Panc1 (cell line): ENCODE measurements at regions not wholly inside any gene's neighbourhood (a gene's known extent, or its start where the extent isn't known, plus 50 kb on each side); places are given as distances from the start of the nearest gene placed in this dataset.
A peak's percentile ranks its signal among the peaks of the same experiment; 100 is the strongest.

Source experiments
- ATAC-seq: fragments of 200-7000 bp; cut with Tn5 transposase; 2 replicates; pipeline ENCODE4 v1.9.1; 2020; ENCODE audit warnings: mild to moderate bottlenecking, moderate library complexity
- BruUV-seq: library from RNA; stranded (reverse); fragments of 400-500 nt; replicated peaks from 2 replicates; lab custom pipeline; 2021; lab: Mats Ljungman, UMichigan
- CTCF ChIA-PET: fragments of 300-600 bp; sonication (Branson Sonifier 250); formaldehyde crosslinking; loops from one replicate; lab custom pipeline; 2022; ENCODE audit warnings: antibody characterized with exemption; lab: Charles Lee
- POLR2A ChIA-PET: fragments of 300-600 bp; sonication (Branson Sonifier 250); formaldehyde crosslinking; loops from one replicate; lab custom pipeline; 2022; ENCODE audit warnings: antibody characterized with exemption; lab: Charles Lee
- DNase-seq: peaks from one replicate; pipeline ENCODE4 v3.0.0-alpha.2; 2010; ENCODE audit warnings: low read depth, low spot score
- H3K27ac ChIP-seq: 2 replicates; pipeline ENCODE4 v1.5.1; 2011; ENCODE audit warnings: mild to moderate bottlenecking, low read length, inconsistent platforms
- H3K27me3 ChIP-seq: fragments of 200-500 bp; sonication (Bioruptor generic); 2 replicates; pipeline ENCODE4 v1.6.0; 2014; ENCODE audit warnings: low read length, inconsistent platforms; ENCODE audit not compliant: control insufficient read depth, insufficient read depth
- H3K36me3 ChIP-seq: fragments of 200-500 bp; sonication (Bioruptor generic); 2 replicates; pipeline ENCODE4 v1.5.1; 2014; ENCODE audit warnings: inconsistent platforms, mild to moderate bottlenecking, low read length, moderate library complexity; ENCODE audit not compliant: control insufficient read depth, insufficient read depth
- H3K4me1 ChIP-seq: 2 replicates; pipeline ENCODE4 v1.5.1; 2011; ENCODE audit warnings: inconsistent platforms, mild to moderate bottlenecking, low read length, moderate library complexity; ENCODE audit not compliant: control insufficient read depth, insufficient read depth
- H3K4me3 ChIP-seq, 2 experiments: 2 replicates each; pipeline ENCODE4 v1.5.1; 2011 to 2012; ENCODE audit warnings: low read depth in 2 of 2, low read length in 2 of 2, mild to moderate bottlenecking in 2 of 2, inconsistent platforms in 1 of 2, moderate library complexity in 1 of 2
- H3K9me3 ChIP-seq: fragments of 200-500 bp; sonication (Bioruptor generic); 2 replicates; pipeline ENCODE4 v1.5.1; 2014; ENCODE audit warnings: low read depth, mild to moderate bottlenecking, inconsistent platforms, low read length, moderate library complexity; ENCODE audit not compliant: control insufficient read depth, insufficient read depth
- CTCF ChIP-seq: fragments of 450-650 bp; IDR thresholded peaks from 2 replicates; pipeline ENCODE4 v1.5.1; 2017; ENCODE audit warnings: mild to moderate bottlenecking
- POLR2AphosphoS5 ChIP-seq: IDR thresholded peaks from 2 replicates; pipeline ENCODE4 v1.6.1; 2012; ENCODE audit warnings: mild to moderate bottlenecking, low read depth, low read length, moderate library complexity
- SIN3A ChIP-seq: IDR thresholded peaks from 2 replicates; pipeline ENCODE4 v1.6.1; 2012; ENCODE audit warnings: low read depth, mild to moderate bottlenecking, low read length, moderate library complexity, borderline replicate concordance; ENCODE audit not compliant: insufficient read depth
- TCF7L2 ChIP-seq: IDR thresholded peaks from 2 replicates; pipeline ENCODE4 v1.6.1; 2011; ENCODE audit warnings: mild to moderate bottlenecking, low read depth, low read length, inconsistent platforms
- in situ Hi-C: cut with HindIII; loops from 2 replicates; pipeline ENCODE4 v1.10.0; 2016; ENCODE audit warnings: low sequenced_read_pairs, low pct_unique_long_range_greater_than_20kb
- intact Hi-C: fragments of 100-400 bp; cut with micrococcal nuclease; formaldehyde crosslinking; loops from one replicate; pipeline ENCODE4 v1.10.0; 2022; ENCODE audit not compliant: unreplicated experiment
- TF ChIP-seq, protein P1 (sequence below), 2 experiments: IDR thresholded peaks; 2 replicates each; pipeline ENCODE4 v1.6.1; 2011 to 2012; ENCODE audit warnings: low read depth in 2 of 2, control low read depth in 1 of 2, low read length in 1 of 2, mild to moderate bottlenecking in 1 of 2, moderate library complexity in 1 of 2; ENCODE audit not compliant: insufficient read depth in 1 of 2

DNA sequence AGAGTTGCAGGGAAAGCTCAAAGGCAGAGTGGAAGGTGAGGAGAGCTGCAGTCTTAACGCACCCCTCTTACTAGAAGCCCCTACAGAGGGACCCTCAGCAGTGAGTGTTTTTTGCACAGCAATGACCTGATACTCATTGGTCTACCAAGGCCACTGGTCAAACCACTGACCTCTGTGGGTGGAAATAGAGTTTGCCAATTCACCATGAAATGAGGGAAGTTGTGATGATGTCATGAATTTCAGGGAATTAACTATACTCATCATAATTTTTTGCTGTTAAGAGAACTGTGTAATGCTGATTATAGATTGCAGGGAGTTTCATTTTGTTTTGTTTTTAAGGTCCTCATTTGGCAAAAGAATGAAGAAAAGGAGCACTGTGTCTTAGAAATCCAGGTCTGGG is 101.7 kb upstream of the SMAD3 start:
- H3K4me1 ChIP-seq, result peaks cover 5% of the 10 kb centered on the region
- in situ Hi-C loops (no loop called here), intact Hi-C loops (no loop called here)
- no peaks in the 10 kb centered on the region for H3K27me3 ChIP-seq
- no TSS peak for BruUV-seq
- POLR2A ChIA-PET, result no interaction called here
- ATAC-seq (no peak), DNase-seq (no peak)
- CTCF ChIA-PET, result no interaction called here
- H3K4me3 ChIP-seq, result no peak overlapping the region
- no peaks in the 10 kb centered on the region for H3K9me3 ChIP-seq
- TF ChIP-seq, protein P1, sequence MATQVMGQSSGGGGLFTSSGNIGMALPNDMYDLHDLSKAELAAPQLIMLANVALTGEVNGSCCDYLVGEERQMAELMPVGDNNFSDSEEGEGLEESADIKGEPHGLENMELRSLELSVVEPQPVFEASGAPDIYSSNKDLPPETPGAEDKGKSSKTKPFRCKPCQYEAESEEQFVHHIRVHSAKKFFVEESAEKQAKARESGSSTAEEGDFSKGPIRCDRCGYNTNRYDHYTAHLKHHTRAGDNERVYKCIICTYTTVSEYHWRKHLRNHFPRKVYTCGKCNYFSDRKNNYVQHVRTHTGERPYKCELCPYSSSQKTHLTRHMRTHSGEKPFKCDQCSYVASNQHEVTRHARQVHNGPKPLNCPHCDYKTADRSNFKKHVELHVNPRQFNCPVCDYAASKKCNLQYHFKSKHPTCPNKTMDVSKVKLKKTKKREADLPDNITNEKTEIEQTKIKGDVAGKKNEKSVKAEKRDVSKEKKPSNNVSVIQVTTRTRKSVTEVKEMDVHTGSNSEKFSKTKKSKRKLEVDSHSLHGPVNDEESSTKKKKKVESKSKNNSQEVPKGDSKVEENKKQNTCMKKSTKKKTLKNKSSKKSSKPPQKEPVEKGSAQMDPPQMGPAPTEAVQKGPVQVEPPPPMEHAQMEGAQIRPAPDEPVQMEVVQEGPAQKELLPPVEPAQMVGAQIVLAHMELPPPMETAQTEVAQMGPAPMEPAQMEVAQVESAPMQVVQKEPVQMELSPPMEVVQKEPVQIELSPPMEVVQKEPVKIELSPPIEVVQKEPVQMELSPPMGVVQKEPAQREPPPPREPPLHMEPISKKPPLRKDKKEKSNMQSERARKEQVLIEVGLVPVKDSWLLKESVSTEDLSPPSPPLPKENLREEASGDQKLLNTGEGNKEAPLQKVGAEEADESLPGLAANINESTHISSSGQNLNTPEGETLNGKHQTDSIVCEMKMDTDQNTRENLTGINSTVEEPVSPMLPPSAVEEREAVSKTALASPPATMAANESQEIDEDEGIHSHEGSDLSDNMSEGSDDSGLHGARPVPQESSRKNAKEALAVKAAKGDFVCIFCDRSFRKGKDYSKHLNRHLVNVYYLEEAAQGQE (IDR thresholded peaks at IDR 0.05; ENCODE audit: insufficient read depth in 1 of 2, low read depth in 2 of 2, low read length in 1 of 2), result no peak
- no peak for TF ChIP-seq TCF7L2
- TF ChIP-seq POLR2AphosphoS5, result no peak
- TF ChIP-seq SIN3A, result no peak
- TF ChIP-seq CTCF, result no peak
- H3K27ac ChIP-seq, result no peak overlapping the region
- no peaks in the 10 kb centered on the region for H3K36me3 ChIP-seq

GRCh38 chr15:66964111-66964738 is 101.2 kb upstream of the SMAD3 start:
- ChIA-PET CTCF (no interaction called here), POLR2A (no interaction called here)
- Histone ChIP-seq H3K27me3 (no peaks in the 10 kb centered on the region), H3K4me1 (peaks cover 5% of the 10 kb centered on the region), H3K4me3 (no peak overlapping the region), H3K27ac (peak overlapping the region; percentile 12; the same call in 1 of the 2 replicates), H3K36me3 (no peaks in the 10 kb centered on the region), H3K9me3 (no peaks in the 10 kb centered on the region)
- DNase-seq (no peak), ATAC-seq (no peak)
- in situ Hi-C loops (no loop called here), intact Hi-C loops (no loop called here)
- BruUV-seq, result no TSS peak
- TF ChIP-seq, protein P1 (IDR thresholded peaks at IDR 0.05; ENCODE audit: insufficient read depth in 1 of 2, low read depth in 2 of 2, low read length in 1 of 2), result no peak
- TF ChIP-seq CTCF (no peak), POLR2AphosphoS5 (no peak), SIN3A (no peak), TCF7L2 (no peak)
